B cell (primary cell): ENCODE measurements at regions not wholly inside any gene's neighbourhood (a gene's known extent, or its start where the extent isn't known, plus 50 kb on each side); places are given as distances from the start of the nearest gene placed in this dataset.

Source experiments
- EZH2 ChIP-seq: IDR thresholded peaks from 2 replicates; pipeline ENCODE4 v1.6.1; 2012; ENCODE audit warnings: borderline replicate concordance, low read depth, mild to moderate bottlenecking, moderate library complexity, low read length; ENCODE audit not compliant: insufficient read depth, poor library complexity, severe bottlenecking
- TF ChIP-seq, protein P1 (sequence below): fragments of 200-600 bp; IDR thresholded peaks from one replicate; pipeline ENCODE4 v1.8.0; 2022; ENCODE audit warnings: antibody characterized with exemption, mild to moderate bottlenecking

DNA sequence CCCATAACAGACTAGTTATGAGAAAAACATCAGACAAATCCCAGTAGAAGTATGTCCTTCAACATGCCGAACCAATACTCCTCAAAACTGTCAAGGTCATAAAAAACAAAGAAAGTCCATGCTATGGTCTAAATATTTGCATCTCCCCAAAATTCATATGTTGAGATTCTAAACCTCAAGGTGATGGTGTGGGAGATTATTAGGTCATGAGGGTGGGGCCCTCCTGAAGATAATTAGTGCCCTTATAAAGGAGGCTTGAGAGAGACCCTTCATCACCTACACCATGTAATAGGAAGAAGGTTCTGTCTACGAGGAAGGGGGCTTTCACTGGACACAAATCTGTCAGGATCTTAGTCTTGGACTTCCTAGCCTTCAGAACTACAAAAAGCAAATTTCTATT, 118.6 kb upstream of the GUCY1A2 start:
- TF ChIP-seq, protein P1, sequence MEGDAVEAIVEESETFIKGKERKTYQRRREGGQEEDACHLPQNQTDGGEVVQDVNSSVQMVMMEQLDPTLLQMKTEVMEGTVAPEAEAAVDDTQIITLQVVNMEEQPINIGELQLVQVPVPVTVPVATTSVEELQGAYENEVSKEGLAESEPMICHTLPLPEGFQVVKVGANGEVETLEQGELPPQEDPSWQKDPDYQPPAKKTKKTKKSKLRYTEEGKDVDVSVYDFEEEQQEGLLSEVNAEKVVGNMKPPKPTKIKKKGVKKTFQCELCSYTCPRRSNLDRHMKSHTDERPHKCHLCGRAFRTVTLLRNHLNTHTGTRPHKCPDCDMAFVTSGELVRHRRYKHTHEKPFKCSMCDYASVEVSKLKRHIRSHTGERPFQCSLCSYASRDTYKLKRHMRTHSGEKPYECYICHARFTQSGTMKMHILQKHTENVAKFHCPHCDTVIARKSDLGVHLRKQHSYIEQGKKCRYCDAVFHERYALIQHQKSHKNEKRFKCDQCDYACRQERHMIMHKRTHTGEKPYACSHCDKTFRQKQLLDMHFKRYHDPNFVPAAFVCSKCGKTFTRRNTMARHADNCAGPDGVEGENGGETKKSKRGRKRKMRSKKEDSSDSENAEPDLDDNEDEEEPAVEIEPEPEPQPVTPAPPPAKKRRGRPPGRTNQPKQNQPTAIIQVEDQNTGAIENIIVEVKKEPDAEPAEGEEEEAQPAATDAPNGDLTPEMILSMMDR: no peak
- TF ChIP-seq EZH2: no peak
